HCT116 (cell line): ENCODE measurements at regions not wholly inside any gene's neighbourhood (a gene's known extent, or its start where the extent isn't known, plus 50 kb on each side); places are given as distances from the start of the nearest gene placed in this dataset.

ENCODE experiments used
- ATAC-seq: fragments of 200-7000 bp; cut with Tn5 transposase; 2 replicates; pipeline ENCODE4 v1.9.1; 2020; ENCODE audit warnings: mild to moderate bottlenecking, moderate library complexity
- BruUV-seq: library from RNA; stranded (reverse); fragments of 400-500 nt; replicated peaks from 2 replicates; lab custom pipeline; 2021; lab: Mats Ljungman, UMichigan
- CTCF ChIA-PET: fragments of 300-600 bp; sonication (Branson Sonifier 250); formaldehyde crosslinking; loops from one replicate; lab custom pipeline; 2021; ENCODE audit warnings: antibody characterized with exemption; lab: Charles Lee
- POLR2A ChIA-PET: fragments of 300-600, 350-600 bp; sonication (Branson Sonifier 250); formaldehyde crosslinking; loops from one replicate; lab custom pipeline; 2021; ENCODE audit warnings: antibody characterized with exemption; lab: Charles Lee
- RAD21 ChIA-PET, 2 experiments: fragments of 300-600 bp; sonication (Branson Sonifier 250); formaldehyde crosslinking; loops; one replicate each; lab custom pipeline; 2023; ENCODE audit warnings: low total read pairs in 2 of 2; ENCODE audit not compliant: uncharacterized antibody in 2 of 2, unreplicated experiment in 2 of 2, low non-redundant PET in 1 of 2; lab: Charles Lee
- DNase-seq: peaks from one replicate; pipeline ENCODE4 v3.0.0-alpha.2; 2010; ENCODE audit warnings: low read depth, low spot score
- H2AFZ ChIP-seq: fragments of 200-600 bp; shearing (Covaris generic), sonication (generic); 2 replicates; pipeline ENCODE4 v1.6.1; 2017; ENCODE audit warnings: low read depth, mixed run types, mixed read lengths, antibody characterized with exemption, low read length; ENCODE audit not compliant: poor library complexity, severe bottlenecking
- H3K27ac ChIP-seq: 2 replicates; pipeline ENCODE4 v1.5.1; 2012; ENCODE audit warnings: low read depth, low read length
- H3K27me3 ChIP-seq: fragments of 200-600 bp; sonication (generic); 2 replicates; pipeline ENCODE4 v1.6.1; 2016; ENCODE audit warnings: mixed run types, low read length, mixed read lengths; ENCODE audit not compliant: insufficient read depth
- H3K36me3 ChIP-seq, 2 experiments: fragments of 200-500 bp in 1 of 2; fragments of 200-600 bp in 1 of 2; sonication (Bioruptor generic) in 1 of 2; sonication (generic) in 1 of 2; 2 replicates each; pipeline versions ENCODE4 v1.5.1 to v1.6.1; 2014 to 2016; ENCODE audit warnings: low read length in 2 of 2, inconsistent platforms in 1 of 2, mixed read lengths in 1 of 2, mixed run types in 1 of 2; ENCODE audit not compliant: insufficient read depth in 2 of 2, control insufficient read depth in 1 of 2
- H3K4me1 ChIP-seq, 2 experiments: fragments of 200-600 bp in 1 of 2; sonication (generic) in 1 of 2; 2 replicates each; pipeline versions ENCODE4 v1.5.1 to v1.6.1; 2012 to 2017; ENCODE audit warnings: low read length in 2 of 2, inconsistent platforms in 1 of 2, mild to moderate bottlenecking in 1 of 2, mixed read lengths in 1 of 2, mixed run types in 1 of 2, moderate library complexity in 1 of 2; ENCODE audit not compliant: insufficient read depth in 2 of 2, control insufficient read depth in 1 of 2
- H3K4me2 ChIP-seq: fragments of 200-600 bp; sonication (generic); 2 replicates; pipeline ENCODE4 v1.6.1; 2017; ENCODE audit warnings: mixed run types, low read length, mixed read lengths
- H3K4me3 ChIP-seq, 2 experiments: fragments of 200-600 bp in 1 of 2; sonication (generic) in 1 of 2; replicated peaks in 1 of 2; 2 replicates each; pipeline ENCODE4 v1.5.1; 2011 to 2016; ENCODE audit warnings: low read length in 2 of 2, control low read depth in 1 of 2, low read depth in 1 of 2, mild to moderate bottlenecking in 1 of 2, mixed read lengths in 1 of 2, mixed run types in 1 of 2
- H3K79me2 ChIP-seq: fragments of 200-600 bp; sonication (generic); 2 replicates; pipeline ENCODE4 v1.6.1; 2017; ENCODE audit warnings: mild to moderate bottlenecking, mixed run types, low read length, moderate library complexity, mixed read lengths; ENCODE audit not compliant: insufficient read depth
- H3K9ac ChIP-seq: fragments of 200-600 bp; sonication (generic); 2 replicates; pipeline ENCODE4 v1.6.1; 2016; ENCODE audit warnings: low read length, mixed read lengths
- H3K9me2 ChIP-seq: fragments of 200-600 bp; sonication (generic), shearing (Covaris generic); 2 replicates; pipeline ENCODE4 v1.6.1; 2017; ENCODE audit warnings: mixed run types, mild to moderate bottlenecking, moderate library complexity; ENCODE audit not compliant: insufficient read depth
- H3K9me3 ChIP-seq, 2 experiments: fragments of 200-500 bp in 1 of 2; fragments of 200-600 bp in 1 of 2; sonication (Bioruptor generic) in 1 of 2; sonication (generic) in 1 of 2; 2 replicates each; pipeline ENCODE4 v1.6.1; 2014 to 2017; ENCODE audit warnings: low read length in 2 of 2, mixed read lengths in 2 of 2, inconsistent platforms in 1 of 2, low read depth in 1 of 2, mild to moderate bottlenecking in 1 of 2, mixed run types in 1 of 2, moderate library complexity in 1 of 2; ENCODE audit not compliant: control insufficient read depth in 1 of 2, insufficient read depth in 1 of 2
- H4K20me1 ChIP-seq: fragments of 200-600 bp; sonication (generic), shearing (Covaris generic); 2 replicates; pipeline ENCODE4 v1.6.1; 2017; ENCODE audit warnings: mixed run types, mild to moderate bottlenecking, moderate library complexity; ENCODE audit not compliant: insufficient read depth
- CBX3 ChIP-seq: IDR thresholded peaks from 2 replicates; pipeline ENCODE4 v1.6.1; 2012; ENCODE audit warnings: low read depth
- CEBPB ChIP-seq: IDR thresholded peaks from 2 replicates; pipeline ENCODE4 v1.6.1; 2012; ENCODE audit warnings: low read depth
- EGR1 ChIP-seq: IDR thresholded peaks from 2 replicates; pipeline ENCODE4 v1.6.1; 2012; ENCODE audit warnings: low read depth
- ELF1 ChIP-seq: IDR thresholded peaks from 2 replicates; pipeline ENCODE4 v1.6.1; 2012; ENCODE audit warnings: low read depth, borderline replicate concordance
- EZH2phosphoT487 ChIP-seq: fragments of 200-600 bp; IDR thresholded peaks from 2 replicates; pipeline ENCODE4 v1.6.1; 2018; ENCODE audit warnings: antibody characterized with exemption, borderline replicate concordance
- FOSL1 ChIP-seq: IDR thresholded peaks from 2 replicates; pipeline ENCODE4 v1.6.1; 2012; ENCODE audit warnings: low read depth
- JUND ChIP-seq: IDR thresholded peaks from 2 replicates; pipeline ENCODE4 v1.6.1; 2012
- POLR2A ChIP-seq: IDR thresholded peaks from 2 replicates; pipeline ENCODE4 v1.7.0; 2011; ENCODE audit warnings: borderline replicate concordance; ENCODE audit not compliant: insufficient read depth, insufficient read length; ENCODE audit errors: extremely low read depth
- POLR2AphosphoS5 ChIP-seq: IDR thresholded peaks from 2 replicates; pipeline ENCODE4 v1.6.1; 2011; ENCODE audit warnings: mild to moderate bottlenecking, low read depth, low read length, moderate library complexity
- RAD21 ChIP-seq: IDR thresholded peaks from 2 replicates; pipeline ENCODE4 v1.6.1; 2012; ENCODE audit warnings: low read depth, mild to moderate bottlenecking
- SIN3A ChIP-seq: IDR thresholded peaks from 2 replicates; pipeline ENCODE4 v1.6.1; 2012; ENCODE audit warnings: low read depth
- SRF ChIP-seq: IDR thresholded peaks from 2 replicates; pipeline ENCODE4 v1.6.1; 2012; ENCODE audit warnings: low read depth
- TCF7L2 ChIP-seq: IDR thresholded peaks from 2 replicates; pipeline ENCODE4 v1.7.0; 2011; ENCODE audit warnings: borderline replicate concordance, inconsistent platforms; ENCODE audit not compliant: insufficient read depth, insufficient read length; ENCODE audit errors: extremely low read depth
- ZFX ChIP-seq: fragments of 450-650 bp; IDR thresholded peaks from 2 replicates; pipeline ENCODE4 v1.6.1; 2017
- ZNF274 ChIP-seq: fragments of 200-500 bp; sonication (Bioruptor generic); IDR thresholded peaks from 2 replicates; pipeline ENCODE4 v1.6.1; 2014; ENCODE audit warnings: mild to moderate bottlenecking, low read depth, low read length, inconsistent platforms
- intact Hi-C: fragments of 100-400 bp; cut with micrococcal nuclease; formaldehyde crosslinking; loops from 2 replicates; pipeline ENCODE4 v1.10.0; 2022
- TF ChIP-seq, protein P1 (sequence below): IDR thresholded peaks from 2 replicates; pipeline ENCODE4 v1.6.1; 2011; ENCODE audit warnings: mild to moderate bottlenecking, low read length, moderate library complexity; ENCODE audit not compliant: insufficient replicate concordance; ENCODE audit errors: extremely low read depth
- TF ChIP-seq, protein P2 (sequence below): IDR thresholded peaks from 2 replicates; pipeline ENCODE4 v1.6.1; 2012; ENCODE audit warnings: low read depth
- TF ChIP-seq, protein P3 (sequence below), 3 experiments: fragments of 200-600 bp in 1 of 3; sonication (generic) in 1 of 3; IDR thresholded peaks in 2 of 3; conservative IDR thresholded peaks in 1 of 3; 2 replicates each; pipeline ENCODE4 v1.5.1; 2012 to 2017; ENCODE audit warnings: low read depth in 2 of 3, low read length in 2 of 3, antibody characterized with exemption in 1 of 3, borderline replicate concordance in 1 of 3, control low read depth in 1 of 3, mild to moderate bottlenecking in 1 of 3, mixed read lengths in 1 of 3, mixed run types in 1 of 3, moderate library complexity in 1 of 3; ENCODE audit not compliant: insufficient read depth in 1 of 3
- TF ChIP-seq, protein P4 (sequence below): IDR thresholded peaks from 2 replicates; pipeline ENCODE4 v1.6.1; 2012

GRCh38 chr2:139260052-139260430 lies 479.9 kb upstream of the NXPH2 start:
- CTCF ChIA-PET, result no interaction called here
- no peaks in the 10 kb centered on the region for H3K9me3 ChIP-seq

More at GRCh38 chr2:139260052-139260430, 479.9 kb upstream of the NXPH2 start:
- H3K9ac ChIP-seq, result no peak overlapping the region
- no peak overlapping the region; the same call in 1 of the 2 replicates for H3K4me2 ChIP-seq
- TF ChIP-seq TCF7L2, result no peak
- no peak for TF ChIP-seq ELF1
- TF ChIP-seq, protein P1, sequence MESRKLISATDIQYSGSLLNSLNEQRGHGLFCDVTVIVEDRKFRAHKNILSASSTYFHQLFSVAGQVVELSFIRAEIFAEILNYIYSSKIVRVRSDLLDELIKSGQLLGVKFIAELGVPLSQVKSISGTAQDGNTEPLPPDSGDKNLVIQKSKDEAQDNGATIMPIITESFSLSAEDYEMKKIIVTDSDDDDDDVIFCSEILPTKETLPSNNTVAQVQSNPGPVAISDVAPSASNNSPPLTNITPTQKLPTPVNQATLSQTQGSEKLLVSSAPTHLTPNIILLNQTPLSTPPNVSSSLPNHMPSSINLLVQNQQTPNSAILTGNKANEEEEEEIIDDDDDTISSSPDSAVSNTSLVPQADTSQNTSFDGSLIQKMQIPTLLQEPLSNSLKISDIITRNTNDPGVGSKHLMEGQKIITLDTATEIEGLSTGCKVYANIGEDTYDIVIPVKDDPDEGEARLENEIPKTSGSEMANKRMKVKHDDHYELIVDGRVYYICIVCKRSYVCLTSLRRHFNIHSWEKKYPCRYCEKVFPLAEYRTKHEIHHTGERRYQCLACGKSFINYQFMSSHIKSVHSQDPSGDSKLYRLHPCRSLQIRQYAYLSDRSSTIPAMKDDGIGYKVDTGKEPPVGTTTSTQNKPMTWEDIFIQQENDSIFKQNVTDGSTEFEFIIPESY, result no peak
- TF ChIP-seq, protein P2, sequence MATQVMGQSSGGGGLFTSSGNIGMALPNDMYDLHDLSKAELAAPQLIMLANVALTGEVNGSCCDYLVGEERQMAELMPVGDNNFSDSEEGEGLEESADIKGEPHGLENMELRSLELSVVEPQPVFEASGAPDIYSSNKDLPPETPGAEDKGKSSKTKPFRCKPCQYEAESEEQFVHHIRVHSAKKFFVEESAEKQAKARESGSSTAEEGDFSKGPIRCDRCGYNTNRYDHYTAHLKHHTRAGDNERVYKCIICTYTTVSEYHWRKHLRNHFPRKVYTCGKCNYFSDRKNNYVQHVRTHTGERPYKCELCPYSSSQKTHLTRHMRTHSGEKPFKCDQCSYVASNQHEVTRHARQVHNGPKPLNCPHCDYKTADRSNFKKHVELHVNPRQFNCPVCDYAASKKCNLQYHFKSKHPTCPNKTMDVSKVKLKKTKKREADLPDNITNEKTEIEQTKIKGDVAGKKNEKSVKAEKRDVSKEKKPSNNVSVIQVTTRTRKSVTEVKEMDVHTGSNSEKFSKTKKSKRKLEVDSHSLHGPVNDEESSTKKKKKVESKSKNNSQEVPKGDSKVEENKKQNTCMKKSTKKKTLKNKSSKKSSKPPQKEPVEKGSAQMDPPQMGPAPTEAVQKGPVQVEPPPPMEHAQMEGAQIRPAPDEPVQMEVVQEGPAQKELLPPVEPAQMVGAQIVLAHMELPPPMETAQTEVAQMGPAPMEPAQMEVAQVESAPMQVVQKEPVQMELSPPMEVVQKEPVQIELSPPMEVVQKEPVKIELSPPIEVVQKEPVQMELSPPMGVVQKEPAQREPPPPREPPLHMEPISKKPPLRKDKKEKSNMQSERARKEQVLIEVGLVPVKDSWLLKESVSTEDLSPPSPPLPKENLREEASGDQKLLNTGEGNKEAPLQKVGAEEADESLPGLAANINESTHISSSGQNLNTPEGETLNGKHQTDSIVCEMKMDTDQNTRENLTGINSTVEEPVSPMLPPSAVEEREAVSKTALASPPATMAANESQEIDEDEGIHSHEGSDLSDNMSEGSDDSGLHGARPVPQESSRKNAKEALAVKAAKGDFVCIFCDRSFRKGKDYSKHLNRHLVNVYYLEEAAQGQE, result no peak
- no peak for TF ChIP-seq FOSL1
- no peak for TF ChIP-seq JUND
- TF ChIP-seq POLR2AphosphoS5, result no peak
- TF ChIP-seq SIN3A, result no peak
- TF ChIP-seq, protein P3, sequence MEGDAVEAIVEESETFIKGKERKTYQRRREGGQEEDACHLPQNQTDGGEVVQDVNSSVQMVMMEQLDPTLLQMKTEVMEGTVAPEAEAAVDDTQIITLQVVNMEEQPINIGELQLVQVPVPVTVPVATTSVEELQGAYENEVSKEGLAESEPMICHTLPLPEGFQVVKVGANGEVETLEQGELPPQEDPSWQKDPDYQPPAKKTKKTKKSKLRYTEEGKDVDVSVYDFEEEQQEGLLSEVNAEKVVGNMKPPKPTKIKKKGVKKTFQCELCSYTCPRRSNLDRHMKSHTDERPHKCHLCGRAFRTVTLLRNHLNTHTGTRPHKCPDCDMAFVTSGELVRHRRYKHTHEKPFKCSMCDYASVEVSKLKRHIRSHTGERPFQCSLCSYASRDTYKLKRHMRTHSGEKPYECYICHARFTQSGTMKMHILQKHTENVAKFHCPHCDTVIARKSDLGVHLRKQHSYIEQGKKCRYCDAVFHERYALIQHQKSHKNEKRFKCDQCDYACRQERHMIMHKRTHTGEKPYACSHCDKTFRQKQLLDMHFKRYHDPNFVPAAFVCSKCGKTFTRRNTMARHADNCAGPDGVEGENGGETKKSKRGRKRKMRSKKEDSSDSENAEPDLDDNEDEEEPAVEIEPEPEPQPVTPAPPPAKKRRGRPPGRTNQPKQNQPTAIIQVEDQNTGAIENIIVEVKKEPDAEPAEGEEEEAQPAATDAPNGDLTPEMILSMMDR (IDR thresholded peaks at IDR 0.05 in 2 of 3, conservative IDR thresholded peaks at IDR 0.05 in 1 of 3; ENCODE audit: borderline replicate concordance in 1 of 3, insufficient read depth in 1 of 3, low read depth in 2 of 3, low read length in 2 of 3), result no peak
- no peak for TF ChIP-seq CBX3
- no peak for TF ChIP-seq SRF
- no peak for TF ChIP-seq POLR2A
- no peak for TF ChIP-seq CEBPB
- TF ChIP-seq ZFX, result no peak
- TF ChIP-seq ZNF274, result no peak
- no peak for TF ChIP-seq RAD21
- no peak for TF ChIP-seq EZH2phosphoT487
- TF ChIP-seq, protein P4, sequence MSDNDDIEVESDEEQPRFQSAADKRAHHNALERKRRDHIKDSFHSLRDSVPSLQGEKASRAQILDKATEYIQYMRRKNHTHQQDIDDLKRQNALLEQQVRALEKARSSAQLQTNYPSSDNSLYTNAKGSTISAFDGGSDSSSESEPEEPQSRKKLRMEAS, result no peak
- TF ChIP-seq EGR1, result no peak
- intact Hi-C loops, result no loop called here
- peaks cover 0 to 14% of the 10 kb centered on the region in 2 experiments; a peak in 2 of 4 replicates for H3K4me1 ChIP-seq
- RAD21 ChIA-PET, result no interaction called here
- H2AFZ ChIP-seq, result no peak overlapping the region
- ATAC-seq (peak; percentile 74), DNase-seq (no peak)
- H3K27ac ChIP-seq, result no peak overlapping the region
- POLR2A ChIA-PET, result no interaction called here
- H3K79me2 ChIP-seq, result no peaks in the 10 kb centered on the region
- no peaks in the 10 kb centered on the region for H3K36me3 ChIP-seq
- BruUV-seq, result no TSS peak
- H3K4me3 ChIP-seq, result no peak overlapping the region
- H3K9me2 ChIP-seq, result no peaks in the 10 kb centered on the region
- H3K27me3 ChIP-seq, result no peaks in the 10 kb centered on the region
- no peaks in the 10 kb centered on the region for H4K20me1 ChIP-seq
